ENCODE measurements at regions not wholly inside any gene's neighbourhood (a gene's known extent, or its start where the extent isn't known, plus 50 kb on each side); places are given as distances from the start of the nearest gene placed in this dataset.

DNA sequence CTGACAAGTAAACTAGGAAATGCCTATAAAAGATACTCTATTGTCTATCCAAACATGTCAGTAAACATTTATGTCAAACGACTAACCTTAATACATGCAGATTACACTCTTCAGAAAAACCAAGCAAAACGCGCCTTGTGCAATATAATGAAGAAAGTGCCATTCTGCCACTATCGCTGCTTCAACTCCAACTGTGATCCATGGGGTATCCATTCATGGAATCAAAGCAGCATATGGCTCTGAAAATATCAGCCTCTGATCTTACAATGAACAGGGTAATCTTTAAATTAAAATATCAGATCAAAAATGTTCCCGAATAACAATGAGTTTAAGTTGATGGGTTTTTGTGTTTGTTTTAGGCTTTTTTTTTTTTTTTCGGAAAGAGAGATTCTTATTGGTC is 105.5 kb upstream of the SETMAR start:
- no peak for TF ChIP-seq POLR2A (IDR thresholded peaks at IDR 0.05)
- TF ChIP-seq, protein P1, sequence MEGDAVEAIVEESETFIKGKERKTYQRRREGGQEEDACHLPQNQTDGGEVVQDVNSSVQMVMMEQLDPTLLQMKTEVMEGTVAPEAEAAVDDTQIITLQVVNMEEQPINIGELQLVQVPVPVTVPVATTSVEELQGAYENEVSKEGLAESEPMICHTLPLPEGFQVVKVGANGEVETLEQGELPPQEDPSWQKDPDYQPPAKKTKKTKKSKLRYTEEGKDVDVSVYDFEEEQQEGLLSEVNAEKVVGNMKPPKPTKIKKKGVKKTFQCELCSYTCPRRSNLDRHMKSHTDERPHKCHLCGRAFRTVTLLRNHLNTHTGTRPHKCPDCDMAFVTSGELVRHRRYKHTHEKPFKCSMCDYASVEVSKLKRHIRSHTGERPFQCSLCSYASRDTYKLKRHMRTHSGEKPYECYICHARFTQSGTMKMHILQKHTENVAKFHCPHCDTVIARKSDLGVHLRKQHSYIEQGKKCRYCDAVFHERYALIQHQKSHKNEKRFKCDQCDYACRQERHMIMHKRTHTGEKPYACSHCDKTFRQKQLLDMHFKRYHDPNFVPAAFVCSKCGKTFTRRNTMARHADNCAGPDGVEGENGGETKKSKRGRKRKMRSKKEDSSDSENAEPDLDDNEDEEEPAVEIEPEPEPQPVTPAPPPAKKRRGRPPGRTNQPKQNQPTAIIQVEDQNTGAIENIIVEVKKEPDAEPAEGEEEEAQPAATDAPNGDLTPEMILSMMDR (IDR thresholded peaks at IDR 0.05), result no peak

All from heart left ventricle (tissue), 13 donors.